MG63 (cell line): ENCODE measurements at regions not wholly inside any gene's neighbourhood (a gene's known extent, or its start where the extent isn't known, plus 50 kb on each side); places are given as distances from the start of the nearest gene placed in this dataset.
"Not testable (repeated sequence)": the region's sequence is repeated elsewhere in the genome, so short reads cannot be mapped to it uniquely, and the experiment has no call there.

Experiments
- DNase-seq: peaks from one replicate; pipeline ENCODE4 v3.0.0-alpha.2; 2020
- H3K27me3 ChIP-seq: fragments of 250-450 bp; sonication (Bioruptor Pico); 2 replicates; pipeline ENCODE4 v1.5.1; 2020; ENCODE audit warnings: mild to moderate bottlenecking, moderate library complexity
- H3K36me3 ChIP-seq: fragments of 250-450 bp; sonication (Bioruptor Pico); 2 replicates; pipeline ENCODE4 v1.5.1; 2020; ENCODE audit warnings: mild to moderate bottlenecking, moderate library complexity
- H3K4me3 ChIP-seq: fragments of 250-450 bp; sonication (Bioruptor Pico); 2 replicates; pipeline ENCODE4 v1.5.1; 2020; ENCODE audit warnings: mild to moderate bottlenecking, moderate library complexity
- H3K9me3 ChIP-seq: fragments of 250-450 bp; sonication (Bioruptor Pico); 2 replicates; pipeline ENCODE4 v1.5.1; 2020; ENCODE audit warnings: mild to moderate bottlenecking, moderate library complexity

- no peak for DNase-seq
- no peaks in the 10 kb centered on the region for H3K36me3 ChIP-seq
- H3K4me3 ChIP-seq: no peak overlapping the region
- H3K9me3 ChIP-seq: no peaks in the 10 kb centered on the region
- H3K27me3 ChIP-seq: no peaks in the 10 kb centered on the region
Observed at GRCh38 chr18:22524783-22525182, 107.1 kb upstream of the CTAGE1 start.

GRCh38 chr18:22525313-22525712 is 107.6 kb upstream of the CTAGE1 start:
- no peaks in the 10 kb centered on the region for H3K36me3 ChIP-seq

GRCh38 chr18:22525883-22526282 is 108.2 kb upstream of the CTAGE1 start:
- no peak for DNase-seq
- no peaks in the 10 kb centered on the region for H3K27me3 ChIP-seq
- H3K36me3 ChIP-seq: no peaks in the 10 kb centered on the region
- H3K4me3 ChIP-seq: no peak overlapping the region
- no peaks in the 10 kb centered on the region for H3K9me3 ChIP-seq

More at GRCh38 chr18:22525313-22525712, 107.6 kb upstream of the CTAGE1 start:
- H3K27me3 ChIP-seq: no peaks in the 10 kb centered on the region
- DNase-seq: no peak
- no peaks in the 10 kb centered on the region for H3K9me3 ChIP-seq
- no peak overlapping the region for H3K4me3 ChIP-seq

GRCh38 chr18:22528291-22528690 is 110.6 kb upstream of the CTAGE1 start:
- DNase-seq: no peak
- Histone ChIP-seq H3K36me3 (no peaks in the 10 kb centered on the region), H3K27me3 (no peaks in the 10 kb centered on the region), H3K4me3 (no peak overlapping the region), H3K9me3 (no peaks in the 10 kb centered on the region)

GRCh38 chr18:22534706-22535105 is 117.0 kb upstream of the CTAGE1 start:
- DNase-seq, H3K36me3 ChIP-seq, H3K4me3 ChIP-seq, H3K27me3 ChIP-seq, H3K9me3 ChIP-seq: not testable (repeated sequence)

GRCh38 chr18:22536558-22536957 is 118.8 kb upstream of the CTAGE1 start:
- DNase-seq: no peak
- H3K36me3 ChIP-seq: no peaks in the 10 kb centered on the region
- no peak overlapping the region for H3K4me3 ChIP-seq
- H3K27me3 ChIP-seq: no peaks in the 10 kb centered on the region
- H3K9me3 ChIP-seq: no peaks in the 10 kb centered on the region

GRCh38 chr18:22538426-22538825 is 120.7 kb upstream of the CTAGE1 start:
- Histone ChIP-seq H3K36me3 (no peaks in the 10 kb centered on the region), H3K4me3 (no peak overlapping the region), H3K9me3 (no peaks in the 10 kb centered on the region; the same call in 1 of the 2 replicates), H3K27me3 (no peaks in the 10 kb centered on the region)
- no peak for DNase-seq

GRCh38 chr18:22539051-22539765 is 121.5 kb upstream of the CTAGE1 start:
- Histone ChIP-seq H3K36me3 (no peaks in the 10 kb centered on the region), H3K27me3 (no peaks in the 10 kb centered on the region), H3K9me3 (no peaks in the 10 kb centered on the region; the same call in 1 of the 2 replicates), H3K4me3 (no peak overlapping the region)
- DNase-seq: no peak

- H3K9me3 ChIP-seq: no peaks in the 10 kb centered on the region; the same call in 1 of the 2 replicates
- H3K36me3 ChIP-seq: no peaks in the 10 kb centered on the region
- H3K4me3 ChIP-seq: no peak overlapping the region
- no peaks in the 10 kb centered on the region for H3K27me3 ChIP-seq
- no peak for DNase-seq
Observed at GRCh38 chr18:22541232-22541631, 123.5 kb upstream of the CTAGE1 start.

GRCh38 chr18:22542406-22542835 is 124.7 kb upstream of the CTAGE1 start:
- H3K9me3 ChIP-seq: no peaks in the 10 kb centered on the region; the same call in 1 of the 2 replicates
- peak; percentile 55 for DNase-seq
- H3K36me3 ChIP-seq: no peaks in the 10 kb centered on the region
- H3K4me3 ChIP-seq: no peak overlapping the region
- H3K27me3 ChIP-seq: no peaks in the 10 kb centered on the region

GRCh38 chr18:22543769-22544168 is 126.1 kb upstream of the CTAGE1 start:
- Histone ChIP-seq H3K9me3 (no peaks in the 10 kb centered on the region; the same call in 1 of the 2 replicates), H3K4me3 (no peak overlapping the region), H3K36me3 (no peaks in the 10 kb centered on the region), H3K27me3 (no peaks in the 10 kb centered on the region)
- DNase-seq: no peak

- no peaks in the 10 kb centered on the region; the same call in 1 of the 2 replicates for H3K9me3 ChIP-seq
- no peaks in the 10 kb centered on the region for H3K36me3 ChIP-seq
Observed at GRCh38 chr18:22544626-22545025, 126.9 kb upstream of the CTAGE1 start.

GRCh38 chr18:22545066-22545760 is 127.5 kb upstream of the CTAGE1 start:
- Histone ChIP-seq H3K36me3 (no peaks in the 10 kb centered on the region), H3K9me3 (no peaks in the 10 kb centered on the region; the same call in 1 of the 2 replicates), H3K4me3 (no peak overlapping the region), H3K27me3 (no peaks in the 10 kb centered on the region)
- DNase-seq: no peak

More at GRCh38 chr18:22544626-22545025, 126.9 kb upstream of the CTAGE1 start:
- Histone ChIP-seq H3K4me3 (no peak overlapping the region), H3K27me3 (no peaks in the 10 kb centered on the region)
- peak; percentile 34 for DNase-seq

GRCh38 chr18:22546905-22547570 is 129.3 kb upstream of the CTAGE1 start:
- no peak overlapping the region for H3K4me3 ChIP-seq
- H3K36me3 ChIP-seq: no peaks in the 10 kb centered on the region
- no peak for DNase-seq
- H3K9me3 ChIP-seq: no peaks in the 10 kb centered on the region; the same call in 1 of the 2 replicates
- H3K27me3 ChIP-seq: no peaks in the 10 kb centered on the region

GRCh38 chr18:22547807-22548561 is 130.3 kb upstream of the CTAGE1 start:
- Histone ChIP-seq H3K36me3 (no peaks in the 10 kb centered on the region), H3K9me3 (no peaks in the 10 kb centered on the region), H3K27me3 (no peaks in the 10 kb centered on the region), H3K4me3 (no peak overlapping the region)
- no peak for DNase-seq

GRCh38 chr18:22549260-22549937 is 131.7 kb upstream of the CTAGE1 start:
- Histone ChIP-seq H3K36me3 (no peaks in the 10 kb centered on the region), H3K9me3 (no peaks in the 10 kb centered on the region), H3K27me3 (no peaks in the 10 kb centered on the region), H3K4me3 (no peak overlapping the region)
- DNase-seq: no peak
